ENCODE measurements at regions not wholly inside any gene's neighbourhood (a gene's known extent, or its start where the extent isn't known, plus 50 kb on each side); places are given as distances from the start of the nearest gene placed in this dataset.

DNA sequence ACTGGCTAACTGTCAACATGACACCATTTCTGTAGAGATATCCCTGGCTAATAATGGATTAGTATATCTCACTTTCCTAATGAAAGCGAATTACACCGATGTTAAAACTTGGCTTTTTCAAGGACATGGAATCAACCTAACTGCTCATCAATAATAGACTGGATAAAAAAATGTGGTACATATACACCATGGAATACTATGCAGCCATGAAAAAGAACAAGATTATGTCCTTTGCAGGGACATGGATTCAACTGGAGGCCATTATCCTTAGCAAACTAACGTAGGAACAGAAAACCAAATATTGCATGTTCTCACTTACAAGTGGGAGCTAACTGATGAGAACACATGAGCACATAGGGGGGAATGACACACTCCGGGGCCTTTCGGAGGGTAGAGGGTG lies 62.6 kb downstream of the ZIC1 start:
- CTCF ChIA-PET = no interaction called here
- POLR2A ChIA-PET = no interaction called here
- no peaks in the 10 kb centered on the region for H3K4me1 ChIP-seq (ENCODE audit: control insufficient read depth, insufficient read depth, low read length)
- no peaks in the 10 kb centered on the region for H3K9me3 ChIP-seq (ENCODE audit: control insufficient read depth, insufficient read depth, low read depth, low read length)
- intact Hi-C loops (cut with micrococcal nuclease; ENCODE audit: unreplicated experiment) (no loop called here), in situ Hi-C loops (cut with HindIII; ENCODE audit: low pct_unique_long_range_greater_than_20kb, low sequenced_read_pairs) (no loop called here)
- BruUV-seq (replicated peaks) = no TSS peak
- TF ChIP-seq CTCF (IDR thresholded peaks at IDR 0.05) (no peak), POLR2AphosphoS5 (IDR thresholded peaks at IDR 0.05; ENCODE audit: low read depth, low read length) (no peak), SIN3A (IDR thresholded peaks at IDR 0.05; ENCODE audit: borderline replicate concordance, insufficient read depth, low read depth, low read length) (no peak), TCF7L2 (IDR thresholded peaks at IDR 0.05; ENCODE audit: low read depth, low read length) (no peak)
- TF ChIP-seq, protein P1, sequence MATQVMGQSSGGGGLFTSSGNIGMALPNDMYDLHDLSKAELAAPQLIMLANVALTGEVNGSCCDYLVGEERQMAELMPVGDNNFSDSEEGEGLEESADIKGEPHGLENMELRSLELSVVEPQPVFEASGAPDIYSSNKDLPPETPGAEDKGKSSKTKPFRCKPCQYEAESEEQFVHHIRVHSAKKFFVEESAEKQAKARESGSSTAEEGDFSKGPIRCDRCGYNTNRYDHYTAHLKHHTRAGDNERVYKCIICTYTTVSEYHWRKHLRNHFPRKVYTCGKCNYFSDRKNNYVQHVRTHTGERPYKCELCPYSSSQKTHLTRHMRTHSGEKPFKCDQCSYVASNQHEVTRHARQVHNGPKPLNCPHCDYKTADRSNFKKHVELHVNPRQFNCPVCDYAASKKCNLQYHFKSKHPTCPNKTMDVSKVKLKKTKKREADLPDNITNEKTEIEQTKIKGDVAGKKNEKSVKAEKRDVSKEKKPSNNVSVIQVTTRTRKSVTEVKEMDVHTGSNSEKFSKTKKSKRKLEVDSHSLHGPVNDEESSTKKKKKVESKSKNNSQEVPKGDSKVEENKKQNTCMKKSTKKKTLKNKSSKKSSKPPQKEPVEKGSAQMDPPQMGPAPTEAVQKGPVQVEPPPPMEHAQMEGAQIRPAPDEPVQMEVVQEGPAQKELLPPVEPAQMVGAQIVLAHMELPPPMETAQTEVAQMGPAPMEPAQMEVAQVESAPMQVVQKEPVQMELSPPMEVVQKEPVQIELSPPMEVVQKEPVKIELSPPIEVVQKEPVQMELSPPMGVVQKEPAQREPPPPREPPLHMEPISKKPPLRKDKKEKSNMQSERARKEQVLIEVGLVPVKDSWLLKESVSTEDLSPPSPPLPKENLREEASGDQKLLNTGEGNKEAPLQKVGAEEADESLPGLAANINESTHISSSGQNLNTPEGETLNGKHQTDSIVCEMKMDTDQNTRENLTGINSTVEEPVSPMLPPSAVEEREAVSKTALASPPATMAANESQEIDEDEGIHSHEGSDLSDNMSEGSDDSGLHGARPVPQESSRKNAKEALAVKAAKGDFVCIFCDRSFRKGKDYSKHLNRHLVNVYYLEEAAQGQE (IDR thresholded peaks at IDR 0.05; ENCODE audit: insufficient read depth in 1 of 2, low read depth in 2 of 2, low read length in 1 of 2) = no peak
- H3K27ac ChIP-seq (ENCODE audit: low read length) = no peak overlapping the region
- no peak overlapping the region for H3K4me3 ChIP-seq (ENCODE audit: low read depth in 2 of 2, low read length in 2 of 2)
- DNase-seq (ENCODE audit: low read depth, low spot score) (no peak), ATAC-seq (no peak)
- H3K27me3 ChIP-seq (ENCODE audit: control insufficient read depth, insufficient read depth, low read length) = no peaks in the 10 kb centered on the region
- H3K36me3 ChIP-seq (ENCODE audit: control insufficient read depth, insufficient read depth, low read length) = no peaks in the 10 kb centered on the region

DNA sequence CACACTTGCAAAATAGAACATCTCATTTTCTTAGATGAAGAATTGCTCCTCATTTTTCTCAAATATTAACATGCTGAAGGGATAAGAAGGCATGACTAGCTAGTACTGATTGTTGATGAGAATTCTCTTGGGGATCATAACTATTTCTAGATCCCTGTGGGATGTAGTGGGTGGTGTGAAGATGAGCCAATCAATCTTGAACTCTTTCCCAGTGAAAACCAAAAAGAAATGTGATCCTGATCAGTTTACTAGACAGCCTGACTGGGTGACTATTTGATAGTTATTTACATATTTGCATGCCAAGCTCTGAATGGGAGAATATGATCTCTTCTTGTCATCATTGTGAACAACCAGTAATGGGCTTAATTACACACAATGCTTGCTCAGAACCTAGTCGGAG lies 63.7 kb downstream of the ZIC1 start:
- no peaks in the 10 kb centered on the region for H3K27me3 ChIP-seq (ENCODE audit: control insufficient read depth, insufficient read depth, low read length)
- BruUV-seq (replicated peaks) = no TSS peak
- ATAC-seq (no peak), DNase-seq (ENCODE audit: low read depth, low spot score) (no peak)
- TF ChIP-seq POLR2AphosphoS5 (IDR thresholded peaks at IDR 0.05; ENCODE audit: low read depth, low read length) = no peak
- intact Hi-C loops (cut with micrococcal nuclease; ENCODE audit: unreplicated experiment) = no loop called here
- H3K4me3 ChIP-seq (ENCODE audit: low read depth in 2 of 2, low read length in 2 of 2) = no peak overlapping the region
- no peaks in the 10 kb centered on the region for H3K9me3 ChIP-seq (ENCODE audit: control insufficient read depth, insufficient read depth, low read depth, low read length)
- POLR2A ChIA-PET = no interaction called here
- CTCF ChIA-PET = no interaction called here
- in situ Hi-C loops (cut with HindIII; ENCODE audit: low pct_unique_long_range_greater_than_20kb, low sequenced_read_pairs) = no loop called here
- no peak overlapping the region for H3K27ac ChIP-seq (ENCODE audit: low read length)
- H3K36me3 ChIP-seq (ENCODE audit: control insufficient read depth, insufficient read depth, low read length) = no peaks in the 10 kb centered on the region
- no peaks in the 10 kb centered on the region for H3K4me1 ChIP-seq (ENCODE audit: control insufficient read depth, insufficient read depth, low read length)

DNA sequence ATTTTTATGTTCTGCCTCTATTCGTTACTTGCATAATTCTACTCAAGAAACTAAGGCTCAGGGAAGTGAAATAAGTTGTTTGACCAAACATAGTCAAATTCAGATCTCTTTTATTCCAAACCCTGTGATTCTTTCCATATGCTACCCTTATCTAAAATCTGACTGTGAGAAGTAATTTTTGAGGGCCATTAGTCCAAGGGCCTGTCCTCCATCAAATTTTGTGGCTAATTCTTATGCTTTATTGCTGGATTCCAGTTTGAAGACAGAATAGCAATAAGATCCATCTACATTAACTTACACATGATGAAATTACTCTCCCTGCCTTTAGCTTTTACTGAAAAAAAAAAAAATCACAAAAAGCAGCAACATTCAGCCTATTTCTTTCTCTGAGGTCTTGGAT lies 74.0 kb downstream of the ZIC1 start:
- ATAC-seq = no peak
- H3K9me3 ChIP-seq (ENCODE audit: control insufficient read depth, insufficient read depth, low read depth, low read length) = no peaks in the 10 kb centered on the region
- CTCF ChIA-PET = no interaction called here
- no peaks in the 10 kb centered on the region for H3K36me3 ChIP-seq (ENCODE audit: control insufficient read depth, insufficient read depth, low read length)
- no peak overlapping the region for H3K4me3 ChIP-seq (ENCODE audit: low read depth in 2 of 2, low read length in 2 of 2)
- DNase-seq (ENCODE audit: low read depth, low spot score) = no peak
- POLR2A ChIA-PET = no interaction called here
- TF ChIP-seq SIN3A (IDR thresholded peaks at IDR 0.05; ENCODE audit: borderline replicate concordance, insufficient read depth, low read depth, low read length) (no peak), CTCF (IDR thresholded peaks at IDR 0.05) (no peak), TCF7L2 (IDR thresholded peaks at IDR 0.05; ENCODE audit: low read depth, low read length) (no peak), POLR2AphosphoS5 (IDR thresholded peaks at IDR 0.05; ENCODE audit: low read depth, low read length) (no peak)
- TF ChIP-seq, protein P1 (IDR thresholded peaks at IDR 0.05; ENCODE audit: insufficient read depth in 1 of 2, low read depth in 2 of 2, low read length in 1 of 2) = no peak
- intact Hi-C loops (cut with micrococcal nuclease; ENCODE audit: unreplicated experiment) (no loop called here), in situ Hi-C loops (cut with HindIII; ENCODE audit: low pct_unique_long_range_greater_than_20kb, low sequenced_read_pairs) (no loop called here)
- BruUV-seq (replicated peaks) = no TSS peak
- no peak overlapping the region for H3K27ac ChIP-seq (ENCODE audit: low read length)
- no peaks in the 10 kb centered on the region for H3K4me1 ChIP-seq (ENCODE audit: control insufficient read depth, insufficient read depth, low read length)
- no peaks in the 10 kb centered on the region for H3K27me3 ChIP-seq (ENCODE audit: control insufficient read depth, insufficient read depth, low read length)

Measured in Panc1 (cell line).